H9 (cell line): ENCODE measurements at regions not wholly inside any gene's neighbourhood (a gene's known extent, or its start where the extent isn't known, plus 50 kb on each side); places are given as distances from the start of the nearest gene placed in this dataset.

Source experiments
- DNase-seq: peaks from one replicate; pipeline ENCODE4 v3.0.0-alpha.2; 2017
- H2AFZ ChIP-seq: one replicate; pipeline ENCODE4 v1.6.1; 2013; ENCODE audit warnings: mild to moderate bottlenecking, low read length, control low read depth, moderate library complexity
- H2AK5ac ChIP-seq: 2 replicates; pipeline ENCODE4 v1.6.1; 2013; ENCODE audit warnings: low read length, control low read depth, mixed read lengths; ENCODE audit not compliant: insufficient read length
- H2BK120ac ChIP-seq: one replicate; pipeline ENCODE4 v1.6.1; 2013; ENCODE audit warnings: low read depth, mild to moderate bottlenecking, low read length, control low read depth, inconsistent platforms; ENCODE audit not compliant: poor library complexity, severe bottlenecking
- H2BK12ac ChIP-seq: 2 replicates; pipeline ENCODE4 v1.6.1; 2013; ENCODE audit warnings: low read length, control low read depth, mixed read lengths, low read depth; ENCODE audit not compliant: insufficient read length
- H2BK15ac ChIP-seq: 2 replicates; pipeline ENCODE4 v1.6.1; 2013; ENCODE audit warnings: low read depth, low read length, control low read depth
- H2BK20ac ChIP-seq: one replicate; pipeline ENCODE4 v1.6.1; 2013; ENCODE audit warnings: low read depth, mild to moderate bottlenecking, low read length, control low read depth, inconsistent platforms; ENCODE audit not compliant: poor library complexity, severe bottlenecking
- H2BK5ac ChIP-seq: 2 replicates; pipeline ENCODE4 v1.6.1; 2013; ENCODE audit warnings: low read length, control low read depth, mixed read lengths; ENCODE audit not compliant: insufficient read length
- H3K14ac ChIP-seq: 2 replicates; pipeline ENCODE4 v1.6.1; 2013; ENCODE audit warnings: low read length, control low read depth; ENCODE audit not compliant: insufficient read depth
- H3K18ac ChIP-seq: 2 replicates; pipeline ENCODE4 v1.6.1; 2013; ENCODE audit warnings: low read depth, mild to moderate bottlenecking, mixed read lengths, low read length, control low read depth; ENCODE audit not compliant: insufficient read length
- H3K23ac ChIP-seq: 2 replicates; pipeline ENCODE4 v1.6.1; 2013; ENCODE audit warnings: low read length, control low read depth, mixed read lengths, low read depth; ENCODE audit not compliant: insufficient read length
- H3K23me2 ChIP-seq: 2 replicates; pipeline ENCODE4 v1.6.1; 2013; ENCODE audit warnings: low read depth, mild to moderate bottlenecking, mixed read lengths, low read length, control low read depth; ENCODE audit not compliant: insufficient read length, poor library complexity, severe bottlenecking
- H3K27ac ChIP-seq: 2 replicates; pipeline ENCODE4 v1.5.1; 2013; ENCODE audit warnings: low read length, control low read depth, mixed read lengths, low read depth; ENCODE audit not compliant: insufficient read length
- H3K27me3 ChIP-seq: 2 replicates; pipeline ENCODE4 v1.6.1; 2013; ENCODE audit warnings: low read length, control low read depth, inconsistent platforms; ENCODE audit not compliant: insufficient read depth
- H3K4ac ChIP-seq: 2 replicates; pipeline ENCODE4 v1.6.1; 2013; ENCODE audit warnings: low read depth, mild to moderate bottlenecking, control low read depth, inconsistent platforms, low read length, moderate library complexity
- H3K4me1 ChIP-seq: 2 replicates; pipeline ENCODE4 v1.6.1; 2013; ENCODE audit warnings: low read length, control low read depth, inconsistent platforms; ENCODE audit not compliant: insufficient read depth
- H3K4me2 ChIP-seq: 2 replicates; pipeline ENCODE4 v1.6.1; 2013; ENCODE audit warnings: low read length, control low read depth, mixed read lengths; ENCODE audit not compliant: insufficient read length, insufficient read depth
- H3K56ac ChIP-seq: 2 replicates; pipeline ENCODE4 v1.6.1; 2013; ENCODE audit warnings: low read depth, mild to moderate bottlenecking, mixed read lengths, low read length, control low read depth; ENCODE audit not compliant: insufficient read length
- H3K79me1 ChIP-seq: 2 replicates; pipeline ENCODE4 v1.6.1; 2013; ENCODE audit warnings: low read depth, mild to moderate bottlenecking, moderate library complexity, low read length, control low read depth, inconsistent platforms; ENCODE audit not compliant: insufficient read depth, poor library complexity, severe bottlenecking
- H3K79me2 ChIP-seq: 2 replicates; pipeline ENCODE4 v1.6.1; 2013; ENCODE audit warnings: low read length, control low read depth, inconsistent platforms; ENCODE audit not compliant: insufficient read depth
- H3K9ac ChIP-seq: 2 replicates; pipeline ENCODE4 v1.6.1; 2013; ENCODE audit warnings: low read length, control low read depth, mixed read lengths; ENCODE audit not compliant: insufficient read length; ENCODE audit errors: extremely low read depth
- H3K9me3 ChIP-seq: one replicate; pipeline ENCODE4 v1.6.1; 2013; ENCODE audit warnings: low read depth, low read length, inconsistent platforms; ENCODE audit not compliant: control insufficient read depth
- H3T11ph ChIP-seq: one replicate; pipeline ENCODE4 v1.6.1; 2013; ENCODE audit warnings: mild to moderate bottlenecking, low read length, control low read depth, inconsistent platforms
- H4K20me1 ChIP-seq: one replicate; pipeline ENCODE4 v1.6.1; 2013; ENCODE audit not compliant: control insufficient read depth, insufficient read length, insufficient read depth
- H4K5ac ChIP-seq: 2 replicates; pipeline ENCODE4 v1.6.1; 2013; ENCODE audit warnings: low read depth, mild to moderate bottlenecking, mixed read lengths, low read length, control low read depth; ENCODE audit not compliant: insufficient read length
- H4K8ac ChIP-seq: replicated peaks from 2 replicates; pipeline ENCODE4 v1.6.1; 2013; ENCODE audit warnings: low read length, control low read depth, mixed read lengths, low read depth; ENCODE audit not compliant: insufficient read length
- H4K91ac ChIP-seq: 2 replicates; pipeline ENCODE4 v1.6.1; 2013; ENCODE audit warnings: low read depth, mild to moderate bottlenecking, moderate library complexity, mixed read lengths, low read length, control low read depth; ENCODE audit not compliant: insufficient read length
- H3K27ac Mint-ChIP-seq, 3 experiments: 2 replicates in 2 of 3; 3 replicates in 1 of 3; pipeline ENCODE4 v1.8.0; 2020 to 2021; ENCODE audit warnings: mixed read lengths in 3 of 3, mild to moderate bottlenecking in 1 of 3, moderate library complexity in 1 of 3
- H3K27me3 Mint-ChIP-seq: 2 replicates; pipeline ENCODE4 v1.8.0; 2021; ENCODE audit warnings: low read depth, mild to moderate bottlenecking, moderate library complexity, mixed read lengths
- H3K36me3 Mint-ChIP-seq, 3 experiments: 2 replicates in 2 of 3; 3 replicates in 1 of 3; pipeline ENCODE4 v1.8.0; 2020 to 2021; ENCODE audit warnings: low read depth in 3 of 3, mixed read lengths in 3 of 3; ENCODE audit not compliant: insufficient read depth in 1 of 3
- H3K4me1 Mint-ChIP-seq, 2 experiments: 2 replicates each; pipeline ENCODE4 v1.8.0; 2020; ENCODE audit warnings: mixed read lengths in 2 of 2
- H3K4me3 Mint-ChIP-seq, 2 experiments: 2 replicates in 1 of 2; 3 replicates in 1 of 2; pipeline ENCODE4 v1.8.0; 2020 to 2021; ENCODE audit warnings: mild to moderate bottlenecking in 2 of 2, mixed read lengths in 2 of 2, moderate library complexity in 1 of 2
- H3K9me3 Mint-ChIP-seq, 2 experiments: 2 replicates in 1 of 2; 3 replicates in 1 of 2; pipeline ENCODE4 v1.8.0; 2020; ENCODE audit warnings: mild to moderate bottlenecking in 2 of 2, mixed read lengths in 2 of 2, moderate library complexity in 1 of 2
- WGBS: extraction: QIAGEN DNeasy Blood & Tissue Kit; methylation state at CpG from one replicate; pipeline ENCODE4 v1.1.7; 2013; ENCODE audit warnings: missing lambda C conversion rate, low lambda C conversion rate, mixed read lengths; ENCODE audit not compliant: insufficient read length; ENCODE audit errors: extremely low coverage; 5-methylcytosine and 5-hydroxymethylcytosine counted together
- TF ChIP-seq, protein P1 (sequence below): fragments of 200-600 bp; sonication (generic); conservative IDR thresholded peaks from 3 replicates; pipeline ENCODE4 v1.8.0; 2021; ENCODE audit warnings: antibody characterized with exemption, mild to moderate bottlenecking

DNA sequence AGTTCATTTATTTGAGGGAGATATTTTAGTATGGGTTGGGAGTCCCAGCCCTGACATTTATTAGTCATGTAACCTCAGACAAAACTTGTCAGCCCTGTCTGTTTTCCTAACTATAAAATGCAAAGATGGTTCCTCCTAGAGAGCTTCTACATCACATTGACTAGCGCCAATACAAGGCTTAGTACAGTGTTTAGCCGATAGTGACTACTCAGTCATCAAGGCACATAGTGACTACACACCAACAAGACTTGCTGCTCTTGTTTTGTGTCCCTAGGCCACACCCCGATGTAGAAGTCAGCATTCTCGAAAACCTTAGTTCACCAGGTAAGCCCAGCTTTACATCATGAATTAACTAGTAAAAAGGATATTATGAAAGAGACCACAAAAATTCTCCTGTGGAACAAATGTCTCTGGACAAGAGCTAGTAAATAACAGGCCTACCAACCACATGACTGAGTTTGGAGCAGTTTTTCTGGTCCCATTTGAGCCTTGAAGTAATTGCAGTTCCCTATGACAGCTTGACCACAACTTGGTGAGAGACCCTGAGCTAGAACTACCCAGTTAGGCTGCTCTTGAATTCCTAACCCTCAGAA, 68.8 kb downstream of the PFDN4 start:
- Histone ChIP-seq H3K79me2 (no peaks in the 10 kb centered on the region), H2BK12ac (no peak overlapping the region), H2BK120ac (no peak overlapping the region), H3K9ac (no peak overlapping the region), H3K23me2 (no peaks in the 10 kb centered on the region), H2BK15ac (no peak overlapping the region), H4K91ac (no peak overlapping the region), H3K23ac (no peak overlapping the region), H2BK5ac (no peak overlapping the region), H3K56ac (no peak overlapping the region), H2AFZ (no peak overlapping the region), H2AK5ac (no peak overlapping the region), H3K27ac (no peak overlapping the region), H3T11ph (no peak overlapping the region), H3K79me1 (no peaks in the 10 kb centered on the region), H4K8ac (no peak overlapping the region), H3K4me2 (no peak overlapping the region), H3K4ac (no peak overlapping the region), H3K4me1 (no peaks in the 10 kb centered on the region; the same call in 1 of the 2 replicates), H3K27me3 (no peaks in the 10 kb centered on the region), H2BK20ac (no peak overlapping the region), H3K9me3 (no peaks in the 10 kb centered on the region), H4K5ac (no peak overlapping the region), H3K14ac (no peak overlapping the region), H4K20me1 (no peaks in the 10 kb centered on the region), H3K18ac (no peak overlapping the region)
- Mint-ChIP-seq H3K27me3 (no peaks in the 10 kb centered on the region), H3K9me3 (no peaks in the 10 kb centered on the region; a peak in 2 of 5 replicates), H3K36me3 (no peaks in the 10 kb centered on the region; a peak in 1 of 7 replicates), H3K27ac (no peak overlapping the region), H3K4me3 (no peak overlapping the region), H3K4me1 (peaks cover 11 to 12% of the 10 kb centered on the region in 2 experiments)
- WGBS, result no CpG with 5 or more reads among the region's 4 CpGs
- no peak for DNase-seq
- TF ChIP-seq, protein P1, sequence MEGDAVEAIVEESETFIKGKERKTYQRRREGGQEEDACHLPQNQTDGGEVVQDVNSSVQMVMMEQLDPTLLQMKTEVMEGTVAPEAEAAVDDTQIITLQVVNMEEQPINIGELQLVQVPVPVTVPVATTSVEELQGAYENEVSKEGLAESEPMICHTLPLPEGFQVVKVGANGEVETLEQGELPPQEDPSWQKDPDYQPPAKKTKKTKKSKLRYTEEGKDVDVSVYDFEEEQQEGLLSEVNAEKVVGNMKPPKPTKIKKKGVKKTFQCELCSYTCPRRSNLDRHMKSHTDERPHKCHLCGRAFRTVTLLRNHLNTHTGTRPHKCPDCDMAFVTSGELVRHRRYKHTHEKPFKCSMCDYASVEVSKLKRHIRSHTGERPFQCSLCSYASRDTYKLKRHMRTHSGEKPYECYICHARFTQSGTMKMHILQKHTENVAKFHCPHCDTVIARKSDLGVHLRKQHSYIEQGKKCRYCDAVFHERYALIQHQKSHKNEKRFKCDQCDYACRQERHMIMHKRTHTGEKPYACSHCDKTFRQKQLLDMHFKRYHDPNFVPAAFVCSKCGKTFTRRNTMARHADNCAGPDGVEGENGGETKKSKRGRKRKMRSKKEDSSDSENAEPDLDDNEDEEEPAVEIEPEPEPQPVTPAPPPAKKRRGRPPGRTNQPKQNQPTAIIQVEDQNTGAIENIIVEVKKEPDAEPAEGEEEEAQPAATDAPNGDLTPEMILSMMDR, result no peak
